Smooth muscle cell (in vitro differentiated cells): ENCODE measurements at regions not wholly inside any gene's neighbourhood (a gene's known extent, or its start where the extent isn't known, plus 50 kb on each side); places are given as distances from the start of the nearest gene placed in this dataset.

Source experiments
- DNase-seq: peaks from one replicate; lab custom pipeline; 2025; ENCODE audit not compliant: unreplicated experiment; lab: John Stamatoyannopoulos, UW
- H2AFZ ChIP-seq: fragments of 200-600 bp; sonication (generic); 2 replicates; pipeline ENCODE4 v1.6.0; 2016; ENCODE audit warnings: antibody characterized with exemption, low read depth, mild to moderate bottlenecking
- H3F3A ChIP-seq: fragments of 200-600 bp; sonication (generic); 2 replicates; pipeline ENCODE4 v1.6.0; 2017; ENCODE audit warnings: antibody characterized with exemption, low read depth
- H3K27ac ChIP-seq: fragments of 200-600 bp; sonication (generic); 2 replicates; pipeline ENCODE4 v1.5.1; 2016; ENCODE audit warnings: low read depth, mild to moderate bottlenecking
- H3K27me3 ChIP-seq: fragments of 200-600 bp; sonication (generic); 2 replicates; pipeline ENCODE4 v1.6.1; 2016; ENCODE audit warnings: low read depth, mild to moderate bottlenecking
- H3K36me3 ChIP-seq: fragments of 200-600 bp; sonication (generic); 2 replicates; pipeline ENCODE4 v1.5.1; 2016; ENCODE audit warnings: low read depth
- H3K4me1 ChIP-seq: fragments of 200-600 bp; sonication (generic); 2 replicates; pipeline ENCODE4 v1.5.1; 2016; ENCODE audit warnings: low read depth
- H3K4me2 ChIP-seq: fragments of 200-600 bp; sonication (generic); 2 replicates; pipeline ENCODE4 v1.6.0; 2016; ENCODE audit warnings: mild to moderate bottlenecking
- H3K4me3 ChIP-seq: fragments of 200-600 bp; sonication (generic); 2 replicates; pipeline ENCODE4 v1.5.1; 2016; ENCODE audit warnings: mild to moderate bottlenecking
- H3K79me2 ChIP-seq: fragments of 200-600 bp; sonication (generic); 2 replicates; pipeline ENCODE4 v1.6.0; 2016; ENCODE audit warnings: low read depth, mild to moderate bottlenecking
- H3K9ac ChIP-seq: fragments of 200-600 bp; sonication (generic); 2 replicates; pipeline ENCODE4 v1.6.0; 2016; ENCODE audit warnings: low read depth
- H3K9me3 ChIP-seq: fragments of 200-600 bp; sonication (generic); replicated peaks from 2 replicates; pipeline ENCODE4 v1.5.1; 2016; ENCODE audit warnings: low read depth
- H4K20me1 ChIP-seq: fragments of 200-600 bp; sonication (generic); 2 replicates; pipeline ENCODE4 v1.6.0; 2016; ENCODE audit warnings: low read depth
- WGBS: methylation state at CpG from one replicate; pipeline ENCODE4 v1.1.7; 2016; ENCODE audit warnings: low lambda C conversion rate; 5-methylcytosine and 5-hydroxymethylcytosine counted together
- TF ChIP-seq, protein P1 (sequence below): fragments of 200-600 bp; sonication (generic); IDR thresholded peaks from 2 replicates; pipeline ENCODE4 v1.5.1; 2017; ENCODE audit warnings: borderline replicate concordance, mild to moderate bottlenecking, antibody characterized with exemption; ENCODE audit not compliant: insufficient read depth, poor library complexity, severe bottlenecking

DNA sequence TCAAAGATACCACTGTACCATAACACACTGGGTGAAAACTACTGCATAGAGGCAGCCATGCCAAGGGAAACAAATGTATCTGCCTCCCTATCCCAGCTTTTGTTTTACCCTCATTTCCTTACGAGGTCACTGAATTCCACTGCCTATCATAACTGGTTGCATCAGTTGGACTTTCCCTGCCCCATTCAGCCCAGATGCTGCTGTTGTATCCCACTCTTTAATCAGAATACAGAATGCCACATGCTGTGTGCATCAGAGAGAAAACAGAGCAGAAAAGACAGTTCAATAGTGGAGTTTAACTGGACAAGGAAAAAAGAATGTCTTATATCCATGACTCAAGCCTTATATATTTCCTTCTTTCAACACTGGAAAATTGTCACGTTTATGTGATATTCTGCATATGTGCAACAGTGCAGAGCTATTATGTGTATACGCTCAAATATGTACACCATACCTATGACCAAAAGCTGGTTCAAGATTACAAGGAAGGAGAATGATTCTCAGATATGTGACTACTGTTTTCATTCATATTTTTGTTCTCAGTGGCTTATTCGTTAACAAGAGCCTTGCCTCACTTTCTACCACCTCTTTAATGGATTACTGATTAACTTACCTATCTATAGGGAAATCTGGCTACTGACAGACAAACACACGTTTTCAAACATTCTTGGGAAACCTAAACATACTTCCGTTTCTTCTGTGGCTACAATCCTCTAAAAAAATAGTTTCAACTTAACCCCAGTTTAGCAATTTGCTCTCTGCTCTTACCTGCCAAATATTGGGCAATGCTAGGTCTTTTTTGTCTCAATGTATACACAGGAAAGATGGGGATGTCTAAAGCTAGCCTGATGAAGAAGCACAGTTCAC lies 378.9 kb downstream of the SMARCA1 start:
- WGBS = 56% methylated on average over 6 of the region's 6 CpGs
- Histone ChIP-seq H2AFZ (no peak overlapping the region), H3K4me2 (no peak overlapping the region), H3K9ac (no peak overlapping the region), H3K36me3 (no peaks in the 10 kb centered on the region), H3K4me1 (no peaks in the 10 kb centered on the region), H3K79me2 (no peaks in the 10 kb centered on the region), H3K4me3 (no peak overlapping the region), H3K9me3 (no peaks in the 10 kb centered on the region), H3K27ac (no peak overlapping the region), H3F3A (no peaks in the 10 kb centered on the region), H4K20me1 (no peaks in the 10 kb centered on the region), H3K27me3 (no peaks in the 10 kb centered on the region)
- DNase-seq = no peak
- TF ChIP-seq, protein P1, sequence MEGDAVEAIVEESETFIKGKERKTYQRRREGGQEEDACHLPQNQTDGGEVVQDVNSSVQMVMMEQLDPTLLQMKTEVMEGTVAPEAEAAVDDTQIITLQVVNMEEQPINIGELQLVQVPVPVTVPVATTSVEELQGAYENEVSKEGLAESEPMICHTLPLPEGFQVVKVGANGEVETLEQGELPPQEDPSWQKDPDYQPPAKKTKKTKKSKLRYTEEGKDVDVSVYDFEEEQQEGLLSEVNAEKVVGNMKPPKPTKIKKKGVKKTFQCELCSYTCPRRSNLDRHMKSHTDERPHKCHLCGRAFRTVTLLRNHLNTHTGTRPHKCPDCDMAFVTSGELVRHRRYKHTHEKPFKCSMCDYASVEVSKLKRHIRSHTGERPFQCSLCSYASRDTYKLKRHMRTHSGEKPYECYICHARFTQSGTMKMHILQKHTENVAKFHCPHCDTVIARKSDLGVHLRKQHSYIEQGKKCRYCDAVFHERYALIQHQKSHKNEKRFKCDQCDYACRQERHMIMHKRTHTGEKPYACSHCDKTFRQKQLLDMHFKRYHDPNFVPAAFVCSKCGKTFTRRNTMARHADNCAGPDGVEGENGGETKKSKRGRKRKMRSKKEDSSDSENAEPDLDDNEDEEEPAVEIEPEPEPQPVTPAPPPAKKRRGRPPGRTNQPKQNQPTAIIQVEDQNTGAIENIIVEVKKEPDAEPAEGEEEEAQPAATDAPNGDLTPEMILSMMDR = no peak

DNA sequence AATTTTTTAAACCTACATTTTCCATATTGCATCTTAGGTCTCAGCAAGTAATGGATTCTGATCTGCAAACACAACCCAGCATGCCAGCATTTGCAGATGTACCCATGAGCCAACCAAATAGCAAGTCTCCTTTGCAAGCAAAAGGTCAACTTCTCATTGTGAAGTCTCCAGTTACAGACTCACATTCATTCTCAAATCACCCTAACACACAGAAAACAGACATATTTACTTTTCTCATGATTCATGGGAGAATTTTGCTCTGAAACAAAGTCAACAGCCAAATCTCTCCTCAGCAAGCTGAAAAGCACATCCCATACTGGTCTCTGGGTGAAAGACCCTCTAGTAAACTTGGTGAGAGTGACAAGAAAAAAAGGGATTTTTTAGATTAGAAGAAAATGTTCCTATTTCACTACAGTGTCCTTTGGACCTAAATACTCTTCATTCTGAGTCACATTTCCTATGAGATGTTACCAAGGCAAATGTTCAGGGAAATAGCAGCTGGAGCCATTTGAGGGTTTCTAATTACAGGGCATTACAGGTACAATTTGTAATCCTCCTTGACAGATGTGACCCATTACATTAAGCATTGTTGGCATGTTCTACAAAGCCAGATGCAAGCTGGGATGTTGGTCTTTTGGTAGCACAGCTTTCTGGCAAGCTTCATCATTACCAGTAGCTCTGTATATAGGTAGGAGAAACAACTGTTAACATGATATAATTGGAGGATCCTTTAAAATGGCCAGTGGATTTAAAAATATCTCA lies 383.3 kb downstream of the SMARCA1 start:
- H3K27me3 ChIP-seq = no peaks in the 10 kb centered on the region
- H4K20me1 ChIP-seq = no peaks in the 10 kb centered on the region
- TF ChIP-seq, protein P1 = no peak
- H3K9me3 ChIP-seq = no peaks in the 10 kb centered on the region
- no peaks in the 10 kb centered on the region for H3K79me2 ChIP-seq
- no peaks in the 10 kb centered on the region for H3F3A ChIP-seq
- H3K4me1 ChIP-seq = no peaks in the 10 kb centered on the region
- no peak overlapping the region for H2AFZ ChIP-seq
- H3K27ac ChIP-seq = no peak overlapping the region
- H3K9ac ChIP-seq = no peak overlapping the region
- no peak overlapping the region for H3K4me2 ChIP-seq
- no peak overlapping the region for H3K4me3 ChIP-seq
- no peaks in the 10 kb centered on the region for H3K36me3 ChIP-seq
- DNase-seq = no peak

DNA sequence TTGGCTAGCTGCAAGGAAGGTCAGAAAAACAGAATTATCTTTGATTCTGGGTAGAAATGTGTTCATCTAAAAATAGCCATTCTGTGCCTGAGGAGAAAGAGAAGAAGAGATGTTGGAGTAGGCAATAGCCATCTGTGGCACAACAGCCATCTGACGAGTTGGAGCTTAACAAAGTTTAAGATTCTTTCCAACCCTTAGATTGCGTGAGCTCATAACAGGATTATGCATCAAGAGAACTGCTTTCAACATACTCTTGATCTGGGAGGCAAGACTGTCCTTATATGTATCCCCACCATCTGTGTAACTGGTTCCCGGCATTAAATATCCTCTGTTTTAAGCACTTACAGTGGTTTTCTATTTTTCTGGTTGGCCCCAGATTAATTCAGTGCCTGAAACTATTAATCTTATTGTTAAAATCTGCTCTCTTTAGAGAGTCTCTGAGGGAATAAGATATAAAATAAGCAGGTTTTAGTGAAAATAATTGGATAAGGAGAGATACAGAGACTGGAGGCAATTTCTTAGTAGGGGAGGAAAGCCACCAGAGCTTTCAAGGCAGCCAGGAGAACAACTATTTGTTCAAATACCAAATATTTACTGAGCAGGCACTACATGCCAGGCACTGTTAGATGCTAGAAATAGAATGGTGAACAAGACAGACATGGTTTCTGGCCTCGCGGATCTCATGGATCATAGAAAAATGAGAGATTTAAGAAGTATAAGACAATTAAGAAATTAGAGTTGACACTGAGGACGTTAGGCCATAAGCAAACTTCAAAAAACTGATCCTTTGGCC lies 398.0 kb downstream of the SMARCA1 start:
- Histone ChIP-seq H3K79me2 (no peaks in the 10 kb centered on the region), H3K9ac (no peak overlapping the region), H2AFZ (no peak overlapping the region), H4K20me1 (no peaks in the 10 kb centered on the region), H3K27me3 (no peaks in the 10 kb centered on the region), H3K27ac (peak overlapping the region; percentile 8), H3F3A (no peaks in the 10 kb centered on the region), H3K4me2 (no peak overlapping the region), H3K4me3 (no peak overlapping the region), H3K36me3 (no peaks in the 10 kb centered on the region), H3K9me3 (no peaks in the 10 kb centered on the region), H3K4me1 (no peaks in the 10 kb centered on the region)
- no peak for DNase-seq
- TF ChIP-seq, protein P1 = no peak
- WGBS = 67% methylated on average over 6 of the region's 6 CpGs
